ENCODE measurements at regions not wholly inside any gene's neighbourhood (a gene's known extent, or its start where the extent isn't known, plus 50 kb on each side); places are given as distances from the start of the nearest gene placed in this dataset.
"Not testable (repeated sequence)": the region's sequence is repeated elsewhere in the genome, so short reads cannot be mapped to it uniquely, and the experiment has no call there.

DNA sequence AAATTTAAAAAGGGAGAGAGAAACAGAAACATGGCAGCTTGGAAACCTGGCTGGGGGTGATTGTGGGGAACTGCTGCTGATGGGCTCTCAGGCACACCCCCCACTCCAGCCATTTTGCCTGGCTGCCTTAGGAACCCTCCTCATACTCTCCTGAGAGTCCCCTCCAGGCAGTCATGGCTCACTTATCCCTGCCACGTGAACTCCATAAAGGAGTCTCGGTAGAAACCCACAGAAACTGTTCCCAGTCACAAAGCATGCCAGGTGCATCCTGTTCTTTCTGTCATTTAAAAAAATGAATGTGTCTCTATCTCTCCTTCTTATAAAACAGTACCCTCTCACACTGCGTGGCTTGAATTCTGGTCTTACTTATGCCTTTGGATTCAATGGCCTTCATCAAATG lies 242.8 kb downstream of the ZNF479 start:
- TF ChIP-seq, protein P1, sequence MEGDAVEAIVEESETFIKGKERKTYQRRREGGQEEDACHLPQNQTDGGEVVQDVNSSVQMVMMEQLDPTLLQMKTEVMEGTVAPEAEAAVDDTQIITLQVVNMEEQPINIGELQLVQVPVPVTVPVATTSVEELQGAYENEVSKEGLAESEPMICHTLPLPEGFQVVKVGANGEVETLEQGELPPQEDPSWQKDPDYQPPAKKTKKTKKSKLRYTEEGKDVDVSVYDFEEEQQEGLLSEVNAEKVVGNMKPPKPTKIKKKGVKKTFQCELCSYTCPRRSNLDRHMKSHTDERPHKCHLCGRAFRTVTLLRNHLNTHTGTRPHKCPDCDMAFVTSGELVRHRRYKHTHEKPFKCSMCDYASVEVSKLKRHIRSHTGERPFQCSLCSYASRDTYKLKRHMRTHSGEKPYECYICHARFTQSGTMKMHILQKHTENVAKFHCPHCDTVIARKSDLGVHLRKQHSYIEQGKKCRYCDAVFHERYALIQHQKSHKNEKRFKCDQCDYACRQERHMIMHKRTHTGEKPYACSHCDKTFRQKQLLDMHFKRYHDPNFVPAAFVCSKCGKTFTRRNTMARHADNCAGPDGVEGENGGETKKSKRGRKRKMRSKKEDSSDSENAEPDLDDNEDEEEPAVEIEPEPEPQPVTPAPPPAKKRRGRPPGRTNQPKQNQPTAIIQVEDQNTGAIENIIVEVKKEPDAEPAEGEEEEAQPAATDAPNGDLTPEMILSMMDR (IDR thresholded peaks at IDR 0.05) = not testable (repeated sequence)
- TF ChIP-seq POLR2A (IDR thresholded peaks at IDR 0.05) = not testable (repeated sequence)
